GM23248 (cell line): ENCODE measurements at regions not wholly inside any gene's neighbourhood (a gene's known extent, or its start where the extent isn't known, plus 50 kb on each side); places are given as distances from the start of the nearest gene placed in this dataset.

ENCODE experiments used
- DNase-seq: peaks from one replicate; pipeline ENCODE4 v3.0.0-alpha.2; 2015
- H2AFZ ChIP-seq: fragments of 200-600 bp; sonication (generic); 2 replicates; pipeline ENCODE4 v1.6.1; 2016; ENCODE audit warnings: antibody characterized with exemption
- H3F3A ChIP-seq: fragments of 200-600 bp; sonication (generic); 2 replicates; pipeline ENCODE4 v1.6.1; 2016; ENCODE audit warnings: mild to moderate bottlenecking, antibody characterized with exemption, mixed run types; ENCODE audit not compliant: insufficient read depth
- H3K27ac ChIP-seq: fragments of 200-600 bp; sonication (generic); 2 replicates; pipeline ENCODE4 v1.5.1; 2016; ENCODE audit warnings: mild to moderate bottlenecking
- H3K27me3 ChIP-seq: fragments of 200-600 bp; sonication (generic); replicated peaks from 2 replicates; pipeline ENCODE4 v1.6.1; 2016; ENCODE audit warnings: mild to moderate bottlenecking; ENCODE audit not compliant: insufficient read depth
- H3K36me3 ChIP-seq: fragments of 200-600 bp; sonication (generic); 2 replicates; pipeline ENCODE4 v1.6.1; 2016; ENCODE audit warnings: low read depth, mild to moderate bottlenecking
- H3K4me1 ChIP-seq: fragments of 200-600 bp; sonication (generic); 2 replicates; pipeline ENCODE4 v1.6.1; 2016; ENCODE audit warnings: mild to moderate bottlenecking; ENCODE audit not compliant: insufficient read depth
- H3K4me2 ChIP-seq: fragments of 200-600 bp; sonication (generic); one replicate; pipeline ENCODE4 v1.6.1; 2016; ENCODE audit warnings: mild to moderate bottlenecking; ENCODE audit not compliant: unreplicated experiment
- H3K4me3 ChIP-seq: fragments of 200-600 bp; sonication (generic); 2 replicates; pipeline ENCODE4 v1.5.1; 2016; ENCODE audit warnings: mild to moderate bottlenecking
- H3K79me2 ChIP-seq: fragments of 200-600 bp; sonication (generic); 2 replicates; pipeline ENCODE4 v1.6.1; 2016; ENCODE audit warnings: mild to moderate bottlenecking; ENCODE audit not compliant: insufficient read depth
- H3K9ac ChIP-seq: fragments of 200-600 bp; sonication (generic); 2 replicates; pipeline ENCODE4 v1.6.1; 2016; ENCODE audit warnings: mild to moderate bottlenecking
- H3K9me2 ChIP-seq: fragments of 200-600 bp; sonication (generic); 2 replicates; pipeline ENCODE4 v1.6.1; 2016; ENCODE audit warnings: mixed run types, mild to moderate bottlenecking, moderate library complexity; ENCODE audit not compliant: insufficient read depth
- H3K9me3 ChIP-seq: fragments of 200-600 bp; sonication (generic); one replicate; pipeline ENCODE4 v1.6.1; 2017; ENCODE audit warnings: low read depth
- H4K20me1 ChIP-seq: fragments of 200-600 bp; sonication (generic); 2 replicates; pipeline ENCODE4 v1.6.0; 2016; ENCODE audit not compliant: insufficient read depth
- EZH2 ChIP-seq: fragments of 200-600 bp; sonication (generic); IDR thresholded peaks from 2 replicates; pipeline ENCODE4 v1.6.1; 2018; ENCODE audit warnings: antibody characterized with exemption, mild to moderate bottlenecking; ENCODE audit not compliant: insufficient read depth, poor library complexity, severe bottlenecking
- EZH2phosphoT487 ChIP-seq: fragments of 200-600 bp; sonication (generic); IDR thresholded peaks from 2 replicates; pipeline ENCODE4 v1.6.1; 2018; ENCODE audit warnings: antibody characterized with exemption, moderate library complexity, mild to moderate bottlenecking, low read depth; ENCODE audit not compliant: insufficient read depth
- WGBS, 2 experiments: methylation state at CpG; one replicate each; pipeline ENCODE4 v1.1.6; 2015 to 2017; ENCODE audit warnings: low lambda C conversion rate in 2 of 2, low coverage in 1 of 2; ENCODE audit errors: missing lambda C conversion rate in 2 of 2; 5-methylcytosine and 5-hydroxymethylcytosine counted together
- in situ Hi-C: fragments of 300-500 bp; cut with MboI; formaldehyde crosslinking; loops from 2 replicates; pipeline ENCODE4 v1.15.0; 2020

DNA sequence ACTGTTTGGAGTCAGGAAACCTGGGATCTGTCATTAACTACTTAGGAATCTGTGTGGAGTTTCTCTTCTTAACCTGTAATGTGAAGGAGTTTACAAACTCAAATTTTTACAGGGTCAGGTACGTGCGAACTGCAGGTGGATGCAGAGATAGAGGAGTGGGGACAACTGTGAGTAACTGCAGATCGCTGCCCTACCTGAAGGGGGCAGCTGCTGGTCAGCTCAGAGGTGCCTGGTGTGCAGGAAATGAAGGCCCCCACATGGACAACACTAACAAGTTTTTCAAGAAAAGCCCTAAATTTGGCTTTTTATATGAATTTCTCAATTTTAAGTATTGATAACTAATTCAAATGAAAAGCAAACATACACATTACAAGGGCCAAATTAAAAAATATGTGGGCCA lies 380.0 kb downstream of the REEP3 start:
- H3K4me3 ChIP-seq: no peak overlapping the region
- DNase-seq: no peak
- 0 out of 2 replicates have a peak overlapping the region, but pooled peaks have one; percentile 9 for H2AFZ ChIP-seq
- H3K79me2 ChIP-seq: no peaks in the 10 kb centered on the region
- 57 to 63% methylated on average over 3 of the region's 3 CpGs for WGBS, 2 experiments
- no peak overlapping the region for H3K9ac ChIP-seq
- in situ Hi-C loops: no loop called here
- no peaks in the 10 kb centered on the region for H3K36me3 ChIP-seq
- no peaks in the 10 kb centered on the region for H4K20me1 ChIP-seq
- H3F3A ChIP-seq: no peaks in the 10 kb centered on the region
- H3K27ac ChIP-seq: no peak overlapping the region
- no peaks in the 10 kb centered on the region for H3K9me3 ChIP-seq
- H3K4me1 ChIP-seq: 0 out of 2 replicates have a peak, but pooled peaks cover 5% of the 10 kb centered on the region
- no peak overlapping the region for H3K4me2 ChIP-seq
- H3K9me2 ChIP-seq: no peaks in the 10 kb centered on the region
- H3K27me3 ChIP-seq: no peaks in the 10 kb centered on the region
- no peak for TF ChIP-seq EZH2phosphoT487
- no peak for TF ChIP-seq EZH2

DNA sequence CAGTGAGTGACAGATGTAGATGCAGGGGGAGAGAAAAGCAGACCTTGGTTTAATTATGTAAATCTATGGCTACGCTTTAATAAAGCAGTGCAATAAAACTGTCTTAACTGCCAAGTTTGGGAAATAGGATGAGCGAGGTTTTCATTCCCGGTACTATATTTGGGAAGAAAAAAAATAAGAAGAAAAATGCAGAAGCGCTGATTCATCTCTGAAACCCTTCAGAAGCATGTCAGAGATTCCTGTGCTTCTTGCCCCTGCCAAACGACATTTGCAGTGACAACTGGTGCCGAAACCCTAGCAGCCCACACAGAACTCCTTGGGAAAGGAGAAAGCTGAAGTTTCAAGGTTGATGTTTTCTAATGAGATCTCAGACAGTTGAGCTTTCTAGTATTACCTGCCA lies 380.7 kb downstream of the REEP3 start:
- no peaks in the 10 kb centered on the region for H3K9me2 ChIP-seq
- H2AFZ ChIP-seq: 0 out of 2 replicates have a peak overlapping the region, but pooled peaks have one; percentile 9
- peak overlapping the region; percentile 6 for H3K4me2 ChIP-seq
- TF ChIP-seq EZH2phosphoT487: no peak
- TF ChIP-seq EZH2: no peak
- no peaks in the 10 kb centered on the region for H3K36me3 ChIP-seq
- no peaks in the 10 kb centered on the region for H4K20me1 ChIP-seq
- H3K9me3 ChIP-seq: no peaks in the 10 kb centered on the region
- H3F3A ChIP-seq: no peaks in the 10 kb centered on the region
- no peak overlapping the region for H3K9ac ChIP-seq
- no peaks in the 10 kb centered on the region for H3K79me2 ChIP-seq
- 0 out of 2 replicates have a peak, but pooled peaks cover 5% of the 10 kb centered on the region for H3K4me1 ChIP-seq
- in situ Hi-C loops: no loop called here
- 2 to 3% methylated on average over 6 of the region's 6 CpGs for WGBS, 2 experiments
- no peak overlapping the region for H3K4me3 ChIP-seq
- H3K27ac ChIP-seq: no peak overlapping the region
- peak; percentile 41 for DNase-seq
- H3K27me3 ChIP-seq: no peaks in the 10 kb centered on the region

DNA sequence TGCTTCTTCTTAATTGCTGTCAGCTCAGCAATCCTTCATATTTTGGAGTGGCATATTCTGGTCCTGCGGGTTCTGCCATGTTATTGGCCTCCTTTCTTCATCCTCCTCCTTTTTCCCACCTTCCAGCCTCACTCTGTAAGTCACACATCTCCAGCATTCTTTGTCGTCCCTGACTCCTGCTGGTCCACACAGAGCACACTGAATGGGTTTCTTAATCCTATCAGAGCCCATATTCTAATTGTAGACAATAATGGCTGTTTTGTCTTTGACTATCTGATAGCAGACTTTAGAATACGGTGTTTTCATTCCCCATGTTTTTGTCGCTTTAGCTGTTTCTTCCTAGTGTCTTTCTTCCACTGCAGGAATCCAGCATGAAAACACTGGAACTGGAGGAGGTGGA lies 389.6 kb downstream of the REEP3 start:
- Histone ChIP-seq H3K36me3 (no peaks in the 10 kb centered on the region), H2AFZ (no peak overlapping the region), H3F3A (no peaks in the 10 kb centered on the region), H3K4me1 (no peaks in the 10 kb centered on the region), H4K20me1 (no peaks in the 10 kb centered on the region), H3K9me2 (no peaks in the 10 kb centered on the region), H3K9me3 (no peaks in the 10 kb centered on the region), H3K9ac (no peak overlapping the region), H3K27me3 (peaks cover 5% of the 10 kb centered on the region; the same call in 1 of the 2 replicates), H3K79me2 (no peaks in the 10 kb centered on the region), H3K4me2 (no peak overlapping the region), H3K27ac (no peak overlapping the region), H3K4me3 (no peak overlapping the region)
- 16 to 29% methylated on average over 4 of the region's 4 CpGs for WGBS, 2 experiments
- TF ChIP-seq EZH2 (no peak), EZH2phosphoT487 (no peak)
- DNase-seq: no peak
- in situ Hi-C loops: no loop called here

DNA sequence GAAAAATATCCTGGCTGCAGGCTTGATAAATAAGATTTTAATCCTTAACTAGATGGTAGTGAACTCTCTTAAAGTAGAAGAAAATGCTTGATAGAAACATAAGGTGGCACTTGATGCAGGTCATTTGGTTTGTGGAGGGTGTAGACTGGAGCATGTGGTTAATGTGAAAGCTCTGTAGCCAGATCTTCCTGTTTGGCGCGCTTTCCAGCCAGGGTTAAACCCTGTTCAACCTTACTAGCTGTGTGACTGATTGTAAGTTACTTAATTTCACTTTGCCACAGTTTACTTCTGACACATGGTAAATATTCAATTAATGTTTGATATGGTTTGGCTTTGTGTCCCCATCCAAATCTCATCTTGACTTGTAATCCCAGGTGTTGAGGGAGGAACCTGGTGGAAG lies 394.0 kb downstream of the REEP3 start:
- no peak for DNase-seq
- no peak overlapping the region for H3K9ac ChIP-seq
- no peak overlapping the region for H3K27ac ChIP-seq
- H4K20me1 ChIP-seq: no peaks in the 10 kb centered on the region
- WGBS, 2 experiments: 59 to 67% methylated on average over 2 of the region's 2 CpGs
- H3K36me3 ChIP-seq: no peaks in the 10 kb centered on the region
- no peak overlapping the region for H2AFZ ChIP-seq
- no peak overlapping the region for H3K4me3 ChIP-seq
- no peaks in the 10 kb centered on the region for H3K27me3 ChIP-seq
- no peaks in the 10 kb centered on the region for H3K9me3 ChIP-seq
- no peaks in the 10 kb centered on the region for H3F3A ChIP-seq
- no peak for TF ChIP-seq EZH2phosphoT487
- no peak for TF ChIP-seq EZH2
- no peaks in the 10 kb centered on the region for H3K79me2 ChIP-seq
- in situ Hi-C loops: no loop called here
- no peaks in the 10 kb centered on the region for H3K9me2 ChIP-seq
- H3K4me2 ChIP-seq: no peak overlapping the region
- no peaks in the 10 kb centered on the region for H3K4me1 ChIP-seq

DNA sequence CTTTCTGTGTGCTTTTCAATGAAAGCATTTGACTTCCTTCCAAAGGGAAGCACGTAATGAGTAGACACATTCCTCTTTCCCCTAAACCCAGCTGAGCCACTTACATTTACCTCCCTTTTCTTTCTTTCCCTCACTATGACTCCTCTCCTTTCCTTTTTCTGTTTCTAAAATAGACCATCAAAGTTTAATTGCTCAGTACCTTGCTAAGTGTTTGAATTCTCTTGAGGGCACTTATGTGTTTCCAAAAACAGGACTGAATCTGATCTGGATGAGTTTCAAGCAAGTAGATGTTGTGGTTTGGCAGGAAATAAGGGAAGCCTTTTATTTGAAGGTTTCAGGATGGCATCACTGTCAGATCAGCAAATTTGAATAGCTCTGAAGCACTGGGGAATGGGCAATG lies 396.2 kb downstream of the REEP3 start:
- Histone ChIP-seq H3K36me3 (no peaks in the 10 kb centered on the region), H3K79me2 (no peaks in the 10 kb centered on the region), H3K9me3 (no peaks in the 10 kb centered on the region), H3K4me3 (no peak overlapping the region), H3K4me1 (no peaks in the 10 kb centered on the region), H3K4me2 (no peak overlapping the region), H2AFZ (no peak overlapping the region), H3K9me2 (no peaks in the 10 kb centered on the region), H3K9ac (no peak overlapping the region), H3K27ac (no peak overlapping the region), H3K27me3 (no peaks in the 10 kb centered on the region), H4K20me1 (no peaks in the 10 kb centered on the region), H3F3A (no peaks in the 10 kb centered on the region)
- no peak for DNase-seq
- TF ChIP-seq EZH2phosphoT487 (no peak), EZH2 (no peak)
- in situ Hi-C loops: no loop called here
- WGBS, 2 experiments: 5% methylated on average over 1 of the region's 1 CpG
